ENCODE measurements at regions not wholly inside any gene's neighbourhood (a gene's known extent, or its start where the extent isn't known, plus 50 kb on each side); places are given as distances from the start of the nearest gene placed in this dataset.

DNA sequence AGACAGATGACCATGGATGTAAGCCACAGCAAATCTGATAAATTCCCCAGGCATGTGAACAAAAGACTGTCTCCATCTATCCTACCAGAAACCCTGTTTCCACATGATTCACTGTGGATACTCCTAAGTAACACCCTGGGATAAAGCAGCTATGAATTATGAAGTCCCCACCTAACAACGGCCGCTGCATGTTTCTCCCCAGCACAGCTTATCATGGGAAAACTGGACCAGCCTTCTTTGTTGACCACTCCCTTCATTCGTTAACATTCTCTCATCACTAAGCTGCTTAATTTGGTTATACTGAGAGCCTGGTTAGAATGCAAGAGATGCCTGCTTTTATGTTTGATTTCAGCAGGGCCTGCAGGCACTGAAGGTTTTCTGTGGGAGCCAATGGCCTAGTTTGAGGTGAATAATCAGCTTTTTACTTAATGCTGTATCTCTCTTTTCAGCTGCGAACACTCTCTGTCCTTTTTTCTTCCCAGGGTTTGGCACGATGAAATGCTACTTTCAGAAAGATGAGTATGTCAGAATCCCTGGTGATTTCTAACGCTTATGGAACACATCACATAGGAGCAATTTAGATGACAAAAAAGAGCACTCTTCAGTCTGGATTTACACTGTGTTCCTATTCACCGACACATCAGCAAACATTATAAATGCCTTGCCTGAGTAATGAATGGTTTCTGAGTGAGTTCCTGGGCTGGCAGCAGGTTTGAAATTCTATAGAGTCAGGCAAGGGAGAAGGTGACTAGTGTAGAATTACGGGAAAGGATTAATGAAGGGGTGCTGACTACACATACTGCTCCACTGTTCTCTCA is 318.4 kb upstream of the ZNF608 start:
- H3K4me1 ChIP-seq (ENCODE audit: insufficient read depth, low read length) = no peaks in the 10 kb centered on the region
- CTCF ChIA-PET (ENCODE audit: low intra/inter-chr PET ratio, low total read pairs) = no interaction called here
- TF ChIP-seq, protein P1, sequence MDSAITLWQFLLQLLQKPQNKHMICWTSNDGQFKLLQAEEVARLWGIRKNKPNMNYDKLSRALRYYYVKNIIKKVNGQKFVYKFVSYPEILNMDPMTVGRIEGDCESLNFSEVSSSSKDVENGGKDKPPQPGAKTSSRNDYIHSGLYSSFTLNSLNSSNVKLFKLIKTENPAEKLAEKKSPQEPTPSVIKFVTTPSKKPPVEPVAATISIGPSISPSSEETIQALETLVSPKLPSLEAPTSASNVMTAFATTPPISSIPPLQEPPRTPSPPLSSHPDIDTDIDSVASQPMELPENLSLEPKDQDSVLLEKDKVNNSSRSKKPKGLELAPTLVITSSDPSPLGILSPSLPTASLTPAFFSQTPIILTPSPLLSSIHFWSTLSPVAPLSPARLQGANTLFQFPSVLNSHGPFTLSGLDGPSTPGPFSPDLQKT (CRISPR knock-in tag; IDR thresholded peaks at IDR 0.05; ENCODE audit: borderline replicate concordance) = no peak
- no peak for TF ChIP-seq ZNF230 (CRISPR knock-in tag; IDR thresholded peaks at IDR 0.05)
- TF ChIP-seq RORA (CRISPR knock-in tag; IDR thresholded peaks at IDR 0.05) = no peak
- TF ChIP-seq, protein P2, sequence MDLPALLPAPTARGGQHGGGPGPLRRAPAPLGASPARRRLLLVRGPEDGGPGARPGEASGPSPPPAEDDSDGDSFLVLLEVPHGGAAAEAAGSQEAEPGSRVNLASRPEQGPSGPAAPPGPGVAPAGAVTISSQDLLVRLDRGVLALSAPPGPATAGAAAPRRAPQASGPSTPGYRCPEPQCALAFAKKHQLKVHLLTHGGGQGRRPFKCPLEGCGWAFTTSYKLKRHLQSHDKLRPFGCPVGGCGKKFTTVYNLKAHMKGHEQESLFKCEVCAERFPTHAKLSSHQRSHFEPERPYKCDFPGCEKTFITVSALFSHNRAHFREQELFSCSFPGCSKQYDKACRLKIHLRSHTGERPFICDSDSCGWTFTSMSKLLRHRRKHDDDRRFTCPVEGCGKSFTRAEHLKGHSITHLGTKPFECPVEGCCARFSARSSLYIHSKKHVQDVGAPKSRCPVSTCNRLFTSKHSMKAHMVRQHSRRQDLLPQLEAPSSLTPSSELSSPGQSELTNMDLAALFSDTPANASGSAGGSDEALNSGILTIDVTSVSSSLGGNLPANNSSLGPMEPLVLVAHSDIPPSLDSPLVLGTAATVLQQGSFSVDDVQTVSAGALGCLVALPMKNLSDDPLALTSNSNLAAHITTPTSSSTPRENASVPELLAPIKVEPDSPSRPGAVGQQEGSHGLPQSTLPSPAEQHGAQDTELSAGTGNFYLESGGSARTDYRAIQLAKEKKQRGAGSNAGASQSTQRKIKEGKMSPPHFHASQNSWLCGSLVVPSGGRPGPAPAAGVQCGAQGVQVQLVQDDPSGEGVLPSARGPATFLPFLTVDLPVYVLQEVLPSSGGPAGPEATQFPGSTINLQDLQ (CRISPR knock-in tag; IDR thresholded peaks at IDR 0.05) = no peak
- TF ChIP-seq, protein P3, sequence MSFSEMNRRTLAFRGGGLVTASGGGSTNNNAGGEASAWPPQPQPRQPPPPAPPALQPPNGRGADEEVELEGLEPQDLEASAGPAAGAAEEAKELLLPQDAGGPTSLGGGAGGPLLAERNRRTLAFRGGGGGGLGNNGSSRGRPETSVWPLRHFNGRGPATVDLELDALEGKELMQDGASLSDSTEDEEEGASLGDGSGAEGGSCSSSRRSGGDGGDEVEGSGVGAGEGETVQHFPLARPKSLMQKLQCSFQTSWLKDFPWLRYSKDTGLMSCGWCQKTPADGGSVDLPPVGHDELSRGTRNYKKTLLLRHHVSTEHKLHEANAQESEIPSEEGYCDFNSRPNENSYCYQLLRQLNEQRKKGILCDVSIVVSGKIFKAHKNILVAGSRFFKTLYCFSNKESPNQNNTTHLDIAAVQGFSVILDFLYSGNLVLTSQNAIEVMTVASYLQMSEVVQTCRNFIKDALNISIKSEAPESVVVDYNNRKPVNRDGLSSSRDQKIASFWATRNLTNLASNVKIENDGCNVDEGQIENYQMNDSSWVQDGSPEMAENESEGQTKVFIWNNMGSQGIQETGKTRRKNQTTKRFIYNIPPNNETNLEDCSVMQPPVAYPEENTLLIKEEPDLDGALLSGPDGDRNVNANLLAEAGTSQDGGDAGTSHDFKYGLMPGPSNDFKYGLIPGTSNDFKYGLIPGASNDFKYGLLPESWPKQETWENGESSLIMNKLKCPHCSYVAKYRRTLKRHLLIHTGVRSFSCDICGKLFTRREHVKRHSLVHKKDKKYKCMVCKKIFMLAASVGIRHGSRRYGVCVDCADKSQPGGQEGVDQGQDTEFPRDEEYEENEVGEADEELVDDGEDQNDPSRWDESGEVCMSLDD (CRISPR knock-in tag; IDR thresholded peaks at IDR 0.05; ENCODE audit: borderline replicate concordance) = no peak
- TF ChIP-seq NFKBIZ (CRISPR knock-in tag; IDR thresholded peaks at IDR 0.05) = no peak
- TF ChIP-seq, protein P4, sequence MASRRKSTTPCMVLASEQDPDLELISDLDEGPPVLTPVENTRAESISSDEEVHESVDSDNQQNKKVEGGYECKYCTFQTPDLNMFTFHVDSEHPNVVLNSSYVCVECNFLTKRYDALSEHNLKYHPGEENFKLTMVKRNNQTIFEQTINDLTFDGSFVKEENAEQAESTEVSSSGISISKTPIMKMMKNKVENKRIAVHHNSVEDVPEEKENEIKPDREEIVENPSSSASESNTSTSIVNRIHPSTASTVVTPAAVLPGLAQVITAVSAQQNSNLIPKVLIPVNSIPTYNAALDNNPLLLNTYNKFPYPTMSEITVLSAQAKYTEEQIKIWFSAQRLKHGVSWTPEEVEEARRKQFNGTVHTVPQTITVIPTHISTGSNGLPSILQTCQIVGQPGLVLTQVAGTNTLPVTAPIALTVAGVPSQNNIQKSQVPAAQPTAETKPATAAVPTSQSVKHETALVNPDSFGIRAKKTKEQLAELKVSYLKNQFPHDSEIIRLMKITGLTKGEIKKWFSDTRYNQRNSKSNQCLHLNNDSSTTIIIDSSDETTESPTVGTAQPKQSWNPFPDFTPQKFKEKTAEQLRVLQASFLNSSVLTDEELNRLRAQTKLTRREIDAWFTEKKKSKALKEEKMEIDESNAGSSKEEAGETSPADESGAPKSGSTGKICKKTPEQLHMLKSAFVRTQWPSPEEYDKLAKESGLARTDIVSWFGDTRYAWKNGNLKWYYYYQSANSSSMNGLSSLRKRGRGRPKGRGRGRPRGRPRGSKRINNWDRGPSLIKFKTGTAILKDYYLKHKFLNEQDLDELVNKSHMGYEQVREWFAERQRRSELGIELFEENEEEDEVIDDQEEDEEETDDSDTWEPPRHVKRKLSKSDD (CRISPR knock-in tag; IDR thresholded peaks at IDR 0.05; ENCODE audit: low read depth) = no peak
- TF ChIP-seq CBX2 (IDR thresholded peaks at IDR 0.05; ENCODE audit: low read depth, low read length) = no peak
- no peak for TF ChIP-seq CBX2 (CRISPR knock-in tag; IDR thresholded peaks at IDR 0.05; ENCODE audit: low read depth)
- TF ChIP-seq ZMYM4 (CRISPR knock-in tag; IDR thresholded peaks at IDR 0.05) = no peak
- TF ChIP-seq AHR (CRISPR knock-in tag; IDR thresholded peaks at IDR 0.05) = no peak

More for the DNA sequence above, 318.4 kb upstream of the ZNF608 start:
- POLR2A ChIA-PET = no interaction called here
- H3K27ac ChIP-seq (ENCODE audit: extremely low read length, insufficient read depth, low read length) = no peak overlapping the region
- no peaks in the 10 kb centered on the region for H3K27me3 ChIP-seq (ENCODE audit: control insufficient read depth in 1 of 2, insufficient read depth in 2 of 2, low read length in 2 of 2)
- DNase-seq (ENCODE audit: low spot score) (no peak), FAIRE-seq (no peak), ATAC-seq (no peak)
- H3K79me2 ChIP-seq (ENCODE audit: insufficient read depth, low read length) = no peaks in the 10 kb centered on the region
- no peak overlapping the region for H3K4me2 ChIP-seq (ENCODE audit: low read depth, low read length)
- H4K20me1 ChIP-seq (ENCODE audit: insufficient read depth, low read length) = no peaks in the 10 kb centered on the region
- no TSS peak for BruUV-seq (replicated peaks)
- in situ Hi-C loops (cut with HindIII; ENCODE audit: extremely low pct_ligation_motif_present, low pct_unique_long_range_greater_than_20kb) = no loop called here
- H3K36me3 ChIP-seq (replicated peaks in 1 of 2; ENCODE audit: control insufficient read depth in 1 of 2, insufficient read depth in 2 of 2, low read length in 2 of 2) = no peaks in the 10 kb centered on the region
- no peak overlapping the region for H3K9ac ChIP-seq (ENCODE audit: insufficient read depth, low read depth, low read length)
- intact Hi-C loops (cut with micrococcal nuclease; ENCODE audit: unreplicated experiment) = no loop called here
- WGBS (ENCODE audit: low lambda C conversion rate) = 23% methylated on average over 8 of the region's 8 CpGs
- no peaks in the 10 kb centered on the region; the same call in 1 of the 2 replicates for H3K9me3 ChIP-seq (ENCODE audit: low read length)
- H3K4me3 ChIP-seq (replicated peaks in 1 of 3; ENCODE audit: insufficient read depth in 1 of 3, low read depth in 2 of 3, low read length in 3 of 3) = no peak overlapping the region
- no peak overlapping the region for H2AFZ ChIP-seq (ENCODE audit: low read length)

Data from HepG2 (cell line).